ENCODE measurements at regions not wholly inside any gene's neighbourhood (a gene's known extent, or its start where the extent isn't known, plus 50 kb on each side); places are given as distances from the start of the nearest gene placed in this dataset.
"Not testable (repeated sequence)": the region's sequence is repeated elsewhere in the genome, so short reads cannot be mapped to it uniquely, and the experiment has no call there.

- H3K4me1 ChIP-seq (ENCODE audit: control insufficient read depth in 5 of 5, insufficient read depth in 5 of 5, low read length in 5 of 5) = peaks cover 0 to 2% (median 0%) of the 10 kb centered on the region in 5 donors
- DNase-seq = no peak
- TF ChIP-seq, protein P1, sequence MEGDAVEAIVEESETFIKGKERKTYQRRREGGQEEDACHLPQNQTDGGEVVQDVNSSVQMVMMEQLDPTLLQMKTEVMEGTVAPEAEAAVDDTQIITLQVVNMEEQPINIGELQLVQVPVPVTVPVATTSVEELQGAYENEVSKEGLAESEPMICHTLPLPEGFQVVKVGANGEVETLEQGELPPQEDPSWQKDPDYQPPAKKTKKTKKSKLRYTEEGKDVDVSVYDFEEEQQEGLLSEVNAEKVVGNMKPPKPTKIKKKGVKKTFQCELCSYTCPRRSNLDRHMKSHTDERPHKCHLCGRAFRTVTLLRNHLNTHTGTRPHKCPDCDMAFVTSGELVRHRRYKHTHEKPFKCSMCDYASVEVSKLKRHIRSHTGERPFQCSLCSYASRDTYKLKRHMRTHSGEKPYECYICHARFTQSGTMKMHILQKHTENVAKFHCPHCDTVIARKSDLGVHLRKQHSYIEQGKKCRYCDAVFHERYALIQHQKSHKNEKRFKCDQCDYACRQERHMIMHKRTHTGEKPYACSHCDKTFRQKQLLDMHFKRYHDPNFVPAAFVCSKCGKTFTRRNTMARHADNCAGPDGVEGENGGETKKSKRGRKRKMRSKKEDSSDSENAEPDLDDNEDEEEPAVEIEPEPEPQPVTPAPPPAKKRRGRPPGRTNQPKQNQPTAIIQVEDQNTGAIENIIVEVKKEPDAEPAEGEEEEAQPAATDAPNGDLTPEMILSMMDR (IDR thresholded peaks at IDR 0.05; ENCODE audit: control extremely low read depth, extremely low read depth) = no peak
- H3K9ac ChIP-seq (ENCODE audit: insufficient read depth in 1 of 2, low read length in 2 of 2) = no peak overlapping the region
- peaks cover 0 to 2% (median 0%) of the 10 kb centered on the region in 3 donors for H3K27me3 ChIP-seq (ENCODE audit: control insufficient read depth in 3 of 3, insufficient read depth in 3 of 3, low read length in 2 of 3)
- peaks cover 0 to 8% (median 1%) of the 10 kb centered on the region in 4 donors for H3K9me3 ChIP-seq (ENCODE audit: control insufficient read depth in 4 of 4, insufficient read depth in 3 of 4, low read length in 3 of 4)
- no peak for ATAC-seq (ENCODE audit: insufficient read depth, low FRiP score)
- no peak overlapping the region for H3K4me3 ChIP-seq
- H3K27ac ChIP-seq (ENCODE audit: low read depth in 1 of 2, low read length in 1 of 2) = no peak overlapping the region
- WGBS, 2 donors = 48 to 78% methylated on average over 5 of the region's 5 CpGs
- H3K36me3 ChIP-seq (ENCODE audit: control insufficient read depth in 4 of 4, insufficient read depth in 4 of 4, low read length in 4 of 4) = no peaks in the 10 kb centered on the region
Observed at GRCh38 chrX:65928522-65928921, 111.4 kb downstream of the VSIG4 start.

GRCh38 chrX:65927386-65927785, 112.5 kb downstream of the VSIG4 start:
- H3K36me3 ChIP-seq (ENCODE audit: control insufficient read depth in 4 of 4, insufficient read depth in 4 of 4, low read length in 4 of 4); H3K4me1 ChIP-seq (ENCODE audit: control insufficient read depth in 5 of 5, insufficient read depth in 5 of 5, low read length in 5 of 5); H3K27ac ChIP-seq (ENCODE audit: low read depth in 1 of 2, low read length in 1 of 2); H3K27me3 ChIP-seq (ENCODE audit: control insufficient read depth in 3 of 3, insufficient read depth in 3 of 3, low read length in 2 of 3); H3K4me3 ChIP-seq; DNase-seq; ATAC-seq (ENCODE audit: insufficient read depth, low FRiP score); H3K9ac ChIP-seq (ENCODE audit: insufficient read depth in 1 of 2, low read length in 2 of 2); H3K9me3 ChIP-seq (ENCODE audit: control insufficient read depth in 4 of 4, insufficient read depth in 3 of 4, low read length in 3 of 4): not testable (repeated sequence)
- 74 to 94% methylated on average over 3 of the region's 3 CpGs for WGBS, 2 donors

GRCh38 chrX:65926095-65927019, 113.5 kb downstream of the VSIG4 start:
- Histone ChIP-seq H3K36me3 (ENCODE audit: control insufficient read depth in 4 of 4, insufficient read depth in 4 of 4, low read length in 4 of 4) (no peaks in the 10 kb centered on the region), H3K27ac (ENCODE audit: low read depth in 1 of 2, low read length in 1 of 2) (no peak overlapping the region), H3K9ac (ENCODE audit: insufficient read depth in 1 of 2, low read length in 2 of 2) (no peak overlapping the region), H3K9me3 (ENCODE audit: control insufficient read depth in 4 of 4, insufficient read depth in 3 of 4, low read length in 3 of 4) (peaks cover 0 to 3% (median 0%) of the 10 kb centered on the region in 4 donors), H3K27me3 (ENCODE audit: control insufficient read depth in 3 of 3, insufficient read depth in 3 of 3, low read length in 2 of 3) (peaks cover 0 to 2% (median 0%) of the 10 kb centered on the region in 3 donors), H3K4me1 (ENCODE audit: control insufficient read depth in 5 of 5, insufficient read depth in 5 of 5, low read length in 5 of 5) (peaks cover 0 to 2% (median 0%) of the 10 kb centered on the region in 5 donors), H3K4me3 (no peak overlapping the region)
- no peak for ATAC-seq (ENCODE audit: insufficient read depth, low FRiP score)
- TF ChIP-seq, protein P1 (IDR thresholded peaks at IDR 0.05; ENCODE audit: control extremely low read depth, extremely low read depth) = no peak
- DNase-seq = no peak
- 26 to 50% methylated on average over 5 of the region's 5 CpGs for WGBS, 2 donors

DNA sequence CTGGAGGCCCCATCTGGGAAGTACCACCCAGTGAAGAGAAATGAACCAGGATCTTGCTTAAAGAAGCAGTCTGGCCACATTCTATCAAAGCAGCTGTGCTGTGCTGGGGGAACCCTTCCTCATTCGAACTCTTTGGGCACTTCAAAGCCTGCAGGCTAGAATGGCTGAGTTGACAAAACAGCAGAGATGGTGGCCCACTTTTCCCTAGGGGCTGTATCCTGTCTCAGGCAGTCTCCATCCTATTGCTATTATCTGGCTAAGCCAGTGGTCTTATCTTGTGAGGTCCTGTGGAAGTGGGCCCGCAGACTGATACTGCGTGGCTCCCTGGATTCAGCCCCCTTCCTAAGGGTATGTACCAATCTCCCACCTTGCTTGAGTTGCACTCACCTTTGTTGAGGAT, 114.3 kb downstream of the VSIG4 start:
- TF ChIP-seq, protein P1 (IDR thresholded peaks at IDR 0.05; ENCODE audit: control extremely low read depth, extremely low read depth) = no peak
- Histone ChIP-seq H3K27me3 (ENCODE audit: control insufficient read depth in 3 of 3, insufficient read depth in 3 of 3, low read length in 2 of 3) (peaks cover 0 to 2% (median 0%) of the 10 kb centered on the region in 3 donors), H3K36me3 (ENCODE audit: control insufficient read depth in 4 of 4, insufficient read depth in 4 of 4, low read length in 4 of 4) (no peaks in the 10 kb centered on the region), H3K4me1 (ENCODE audit: control insufficient read depth in 5 of 5, insufficient read depth in 5 of 5, low read length in 5 of 5) (peaks cover 0 to 2% (median 0%) of the 10 kb centered on the region in 5 donors), H3K9me3 (ENCODE audit: control insufficient read depth in 4 of 4, insufficient read depth in 3 of 4, low read length in 3 of 4) (peaks cover 0 to 3% (median 1%) of the 10 kb centered on the region in 4 donors), H3K4me3 (no peak overlapping the region), H3K27ac (ENCODE audit: low read depth in 1 of 2, low read length in 1 of 2) (no peak overlapping the region), H3K9ac (ENCODE audit: insufficient read depth in 1 of 2, low read length in 2 of 2) (no peak overlapping the region)
- DNase-seq = no peak
- 78 to 82% methylated on average over 3 of the region's 3 CpGs for WGBS, 2 donors
- ATAC-seq (ENCODE audit: insufficient read depth, low FRiP score) = no peak

Measured in lung (tissue), 11 donors.